PFSK-1 (cell line): ENCODE measurements at regions not wholly inside any gene's neighbourhood (a gene's known extent, or its start where the extent isn't known, plus 50 kb on each side); places are given as distances from the start of the nearest gene placed in this dataset.

Experiments
- FOXP2 ChIP-seq: optimal IDR thresholded peaks from 2 replicates; pipeline ENCODE3; 2011; ENCODE audit warnings: borderline replicate concordance, control low read depth, inconsistent platforms; ENCODE audit not compliant: insufficient read depth; ENCODE audit errors: extremely low read length, extremely low read depth
- POLR2AphosphoS5 ChIP-seq: IDR thresholded peaks from 2 replicates; pipeline ENCODE4 v1.6.1; 2012; ENCODE audit warnings: low read depth, mild to moderate bottlenecking, control low read depth, low read length, moderate library complexity
- SIN3A ChIP-seq: IDR thresholded peaks from 2 replicates; pipeline ENCODE4 v1.6.1; 2012; ENCODE audit warnings: mild to moderate bottlenecking, low read length, moderate library complexity, borderline replicate concordance; ENCODE audit not compliant: insufficient read depth
- TAF1 ChIP-seq: IDR thresholded peaks from 2 replicates; pipeline ENCODE4 v1.6.1; 2012; ENCODE audit warnings: low read length, control low read depth, borderline replicate concordance; ENCODE audit not compliant: insufficient read depth
- TF ChIP-seq, protein P1 (sequence below), 2 experiments: IDR thresholded peaks; 2 replicates each; pipeline versions ENCODE4 v1.6.1 to v1.8.0; 2011 to 2012; ENCODE audit warnings: low read depth in 2 of 2, low read length in 2 of 2, control low read depth in 1 of 2, inconsistent platforms in 1 of 2, mild to moderate bottlenecking in 1 of 2, moderate library complexity in 1 of 2; ENCODE audit not compliant: insufficient read depth in 1 of 2

DNA sequence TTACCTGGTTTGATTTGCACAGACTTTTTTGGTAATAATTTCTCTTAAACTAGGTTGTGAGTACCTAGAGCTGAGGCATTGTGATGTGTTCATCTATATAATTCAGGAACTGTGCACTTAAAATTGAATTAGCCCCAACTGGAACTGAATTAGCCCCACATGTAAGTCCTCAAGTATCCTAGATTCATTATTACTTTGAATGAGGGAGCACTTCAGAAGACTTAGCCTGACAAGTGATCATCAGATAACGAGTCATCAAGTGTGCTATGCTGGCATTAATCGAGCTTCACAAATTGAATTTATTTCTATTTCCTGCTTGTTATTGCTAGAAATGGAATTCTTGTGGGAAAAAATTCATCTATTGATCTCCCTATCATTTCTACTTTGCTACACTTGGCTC is 323.4 kb upstream of the SEMA3D start:
- TF ChIP-seq FOXP2 (no peak), POLR2AphosphoS5 (no peak), SIN3A (no peak), TAF1 (no peak)
- TF ChIP-seq, protein P1, sequence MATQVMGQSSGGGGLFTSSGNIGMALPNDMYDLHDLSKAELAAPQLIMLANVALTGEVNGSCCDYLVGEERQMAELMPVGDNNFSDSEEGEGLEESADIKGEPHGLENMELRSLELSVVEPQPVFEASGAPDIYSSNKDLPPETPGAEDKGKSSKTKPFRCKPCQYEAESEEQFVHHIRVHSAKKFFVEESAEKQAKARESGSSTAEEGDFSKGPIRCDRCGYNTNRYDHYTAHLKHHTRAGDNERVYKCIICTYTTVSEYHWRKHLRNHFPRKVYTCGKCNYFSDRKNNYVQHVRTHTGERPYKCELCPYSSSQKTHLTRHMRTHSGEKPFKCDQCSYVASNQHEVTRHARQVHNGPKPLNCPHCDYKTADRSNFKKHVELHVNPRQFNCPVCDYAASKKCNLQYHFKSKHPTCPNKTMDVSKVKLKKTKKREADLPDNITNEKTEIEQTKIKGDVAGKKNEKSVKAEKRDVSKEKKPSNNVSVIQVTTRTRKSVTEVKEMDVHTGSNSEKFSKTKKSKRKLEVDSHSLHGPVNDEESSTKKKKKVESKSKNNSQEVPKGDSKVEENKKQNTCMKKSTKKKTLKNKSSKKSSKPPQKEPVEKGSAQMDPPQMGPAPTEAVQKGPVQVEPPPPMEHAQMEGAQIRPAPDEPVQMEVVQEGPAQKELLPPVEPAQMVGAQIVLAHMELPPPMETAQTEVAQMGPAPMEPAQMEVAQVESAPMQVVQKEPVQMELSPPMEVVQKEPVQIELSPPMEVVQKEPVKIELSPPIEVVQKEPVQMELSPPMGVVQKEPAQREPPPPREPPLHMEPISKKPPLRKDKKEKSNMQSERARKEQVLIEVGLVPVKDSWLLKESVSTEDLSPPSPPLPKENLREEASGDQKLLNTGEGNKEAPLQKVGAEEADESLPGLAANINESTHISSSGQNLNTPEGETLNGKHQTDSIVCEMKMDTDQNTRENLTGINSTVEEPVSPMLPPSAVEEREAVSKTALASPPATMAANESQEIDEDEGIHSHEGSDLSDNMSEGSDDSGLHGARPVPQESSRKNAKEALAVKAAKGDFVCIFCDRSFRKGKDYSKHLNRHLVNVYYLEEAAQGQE (IDR thresholded peaks at IDR 0.05; ENCODE audit: insufficient read depth in 1 of 2, low read depth in 2 of 2, low read length in 2 of 2) = no peak

DNA sequence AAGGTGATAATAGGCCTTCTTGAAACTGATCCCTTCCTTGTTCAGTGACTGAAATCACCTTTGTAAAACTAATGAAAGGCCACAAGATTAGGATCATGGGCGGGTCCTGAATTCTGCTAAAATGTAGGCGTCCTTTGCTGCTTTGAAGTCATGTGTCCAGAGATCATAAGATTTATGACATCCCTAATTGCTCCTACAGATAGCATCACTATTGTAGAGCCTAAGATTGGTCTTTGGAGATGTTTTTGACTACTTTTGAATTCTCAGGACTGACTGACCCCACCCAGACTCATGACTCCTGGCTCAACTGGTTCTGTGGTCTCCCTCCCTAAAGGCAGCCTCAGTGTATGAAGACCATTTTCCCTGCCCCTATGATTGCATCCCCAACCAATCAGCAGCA is 322.6 kb upstream of the SEMA3D start:
- TF ChIP-seq TAF1 (no peak), FOXP2 (no peak), POLR2AphosphoS5 (no peak), SIN3A (no peak)
- TF ChIP-seq, protein P1 (IDR thresholded peaks at IDR 0.05; ENCODE audit: insufficient read depth in 1 of 2, low read depth in 2 of 2, low read length in 2 of 2) = no peak

DNA sequence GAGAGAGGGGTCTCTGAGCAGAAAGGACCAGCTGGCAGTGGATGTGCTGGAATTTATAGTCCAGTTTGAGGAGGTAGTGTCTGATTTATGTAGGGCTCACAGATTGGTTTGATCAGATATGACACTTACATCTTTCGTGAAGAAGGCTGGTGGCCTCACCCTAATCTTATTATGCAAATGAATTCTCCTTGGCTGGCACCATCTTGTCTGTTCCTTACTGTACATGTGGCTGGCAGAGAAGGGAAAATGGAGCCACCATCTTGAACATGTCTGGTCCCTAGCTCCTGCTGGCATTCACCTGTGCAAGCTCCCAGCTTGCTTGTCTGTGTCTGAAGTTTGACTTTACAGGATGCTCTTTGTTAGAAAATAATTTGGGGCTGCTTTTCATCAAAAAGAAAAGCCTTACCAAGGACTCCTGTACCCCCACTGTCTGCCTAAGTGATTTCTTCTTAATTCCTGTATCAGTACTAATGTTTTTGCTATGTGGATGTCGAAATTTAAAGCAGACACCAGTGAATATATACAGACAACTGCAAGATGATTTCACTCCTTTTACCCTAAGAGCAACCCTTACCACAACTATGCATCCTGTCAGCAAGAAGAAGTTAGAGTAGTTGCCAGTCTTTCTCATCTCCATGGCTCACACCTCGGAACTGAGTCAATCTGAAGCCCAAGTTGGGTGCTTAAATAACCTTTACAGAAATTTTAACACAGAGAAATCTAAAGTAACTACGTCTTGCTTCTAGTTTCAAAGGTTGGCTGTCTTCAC is 322.0 kb upstream of the SEMA3D start:
- TF ChIP-seq SIN3A = no peak
- TF ChIP-seq, protein P1 (IDR thresholded peaks at IDR 0.05; ENCODE audit: insufficient read depth in 1 of 2, low read depth in 2 of 2, low read length in 2 of 2) = no peak
- no peak for TF ChIP-seq TAF1
- no peak for TF ChIP-seq POLR2AphosphoS5
- no peak for TF ChIP-seq FOXP2

DNA sequence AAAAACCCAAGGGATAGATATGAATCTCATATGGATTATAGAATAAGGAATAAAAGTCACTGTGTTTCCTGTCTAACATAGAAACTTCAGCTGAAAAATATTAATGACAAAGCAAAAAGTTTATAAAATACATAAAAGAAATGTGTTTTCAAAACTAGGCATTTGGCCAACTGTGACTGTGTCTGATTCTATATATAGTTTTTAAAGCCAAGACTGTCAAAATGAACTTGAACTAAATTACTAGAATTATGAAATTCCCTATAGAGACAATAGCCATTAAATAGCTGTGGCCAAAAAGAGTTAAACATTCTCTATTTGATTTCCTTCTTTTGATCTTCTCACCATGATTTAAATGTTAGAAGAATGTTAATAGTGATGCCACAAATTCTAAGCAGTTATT is 311.2 kb upstream of the SEMA3D start:
- TF ChIP-seq, protein P1 (IDR thresholded peaks at IDR 0.05; ENCODE audit: insufficient read depth in 1 of 2, low read depth in 2 of 2, low read length in 2 of 2) = no peak
- TF ChIP-seq POLR2AphosphoS5 = no peak
- no peak for TF ChIP-seq FOXP2
- TF ChIP-seq SIN3A = no peak
- TF ChIP-seq TAF1 = no peak
